ENCODE measurements at regions not wholly inside any gene's neighbourhood (a gene's known extent, or its start where the extent isn't known, plus 50 kb on each side); places are given as distances from the start of the nearest gene placed in this dataset.

GRCh38 chr3:182683858-182684257 lies 109.4 kb upstream of the ATP11B start:
- DNase-seq (ENCODE audit: low read depth), result no peak

- no peak for DNase-seq (ENCODE audit: low read depth)
Observed at GRCh38 chr3:182686033-182686886, 107.0 kb upstream of the ATP11B start.

- no peak for DNase-seq (ENCODE audit: low read depth)
Observed at GRCh38 chr3:182690172-182690571, 103.1 kb upstream of the ATP11B start.

GRCh38 chr3:182692021-182692420 lies 101.3 kb upstream of the ATP11B start:
- no peak for DNase-seq (ENCODE audit: low read depth)

GRCh38 chr3:182692695-182693094 lies 100.6 kb upstream of the ATP11B start:
- DNase-seq (ENCODE audit: low read depth), result no peak

GRCh38 chr3:182693723-182694122 lies 99.6 kb upstream of the ATP11B start:
- no peak for DNase-seq (ENCODE audit: low read depth)

GRCh38 chr3:182696916-182697315 lies 96.4 kb upstream of the ATP11B start:
- DNase-seq (ENCODE audit: low read depth), result no peak

GRCh38 chr3:182697345-182697919 lies 95.9 kb upstream of the ATP11B start:
- DNase-seq (ENCODE audit: low read depth), result no peak

GRCh38 chr3:182698078-182698477 lies 95.2 kb upstream of the ATP11B start:
- DNase-seq (ENCODE audit: low read depth), result no peak

- no peak for DNase-seq (ENCODE audit: low read depth)
Observed at GRCh38 chr3:182699550-182700170, 93.6 kb upstream of the ATP11B start.

GRCh38 chr3:182702216-182702615 lies 91.1 kb upstream of the ATP11B start:
- no peak for DNase-seq (ENCODE audit: low read depth)

GRCh38 chr3:182703233-182703632 lies 90.1 kb upstream of the ATP11B start:
- DNase-seq (ENCODE audit: low read depth), result no peak

GRCh38 chr3:182704926-182705325 lies 88.4 kb upstream of the ATP11B start:
- no peak for DNase-seq (ENCODE audit: low read depth)

GRCh38 chr3:182708810-182709209 lies 84.5 kb upstream of the ATP11B start:
- DNase-seq (ENCODE audit: low read depth), result no peak

GRCh38 chr3:182709306-182709705 lies 84.0 kb upstream of the ATP11B start:
- DNase-seq (ENCODE audit: low read depth), result no peak

GRCh38 chr3:182710557-182711157 lies 82.6 kb upstream of the ATP11B start:
- DNase-seq (ENCODE audit: low read depth), result no peak

GRCh38 chr3:182711261-182711683 lies 82.0 kb upstream of the ATP11B start:
- DNase-seq (ENCODE audit: low read depth), result no peak

- no peak for DNase-seq (ENCODE audit: low read depth)
Observed at GRCh38 chr3:182711853-182712252, 81.5 kb upstream of the ATP11B start.

GRCh38 chr3:182713111-182713510 lies 80.2 kb upstream of the ATP11B start:
- no peak for DNase-seq (ENCODE audit: low read depth)

GRCh38 chr3:182713743-182714517 lies 79.4 kb upstream of the ATP11B start:
- no peak for DNase-seq (ENCODE audit: low read depth)

- no peak for DNase-seq (ENCODE audit: low read depth)
Observed at GRCh38 chr3:182715006-182715405, 78.3 kb upstream of the ATP11B start.

GRCh38 chr3:182716114-182716688 lies 77.1 kb upstream of the ATP11B start:
- DNase-seq (ENCODE audit: low read depth), result no peak
